ENCODE measurements at regions not wholly inside any gene's neighbourhood (a gene's known extent, or its start where the extent isn't known, plus 50 kb on each side); places are given as distances from the start of the nearest gene placed in this dataset.

- Mint-ChIP-seq H3K4me1 (no peaks in the 10 kb centered on the region), H3K36me3 (ENCODE audit: low read depth) (no peaks in the 10 kb centered on the region), H3K27ac (no peak overlapping the region), H3K4me3 (no peak overlapping the region), H3K9me3 (peaks cover 21% of the 10 kb centered on the region), H3K27me3 (ENCODE audit: low read depth) (peaks cover 3% of the 10 kb centered on the region)
- no peak for TF ChIP-seq CTCF (IDR thresholded peaks at IDR 0.05; ENCODE audit: unreplicated experiment in 3 of 3)
Measured at GRCh38 chr7:52980129-52980528, 55.3 kb upstream of the POM121L12 start.

GRCh38 chr7:52973126-52973525 lies 62.3 kb upstream of the POM121L12 start:
- Mint-ChIP-seq H3K9me3 (no peaks in the 10 kb centered on the region), H3K4me3 (no peak overlapping the region), H3K4me1 (no peaks in the 10 kb centered on the region)

GRCh38 chr7:52962402-52963076 lies 72.9 kb upstream of the POM121L12 start:
- TF ChIP-seq CTCF (IDR thresholded peaks at IDR 0.05; ENCODE audit: unreplicated experiment in 3 of 3) = no peak
- H3K27ac Mint-ChIP-seq = no peak overlapping the region
- no peaks in the 10 kb centered on the region for H3K9me3 Mint-ChIP-seq
- no peaks in the 10 kb centered on the region for H3K36me3 Mint-ChIP-seq (ENCODE audit: low read depth)
- no peak overlapping the region for H3K4me3 Mint-ChIP-seq
- H3K4me1 Mint-ChIP-seq = peaks cover 19% of the 10 kb centered on the region
- H3K27me3 Mint-ChIP-seq (ENCODE audit: low read depth) = no peaks in the 10 kb centered on the region

More at GRCh38 chr7:52973126-52973525, 62.3 kb upstream of the POM121L12 start:
- no peak overlapping the region for H3K27ac Mint-ChIP-seq
- TF ChIP-seq CTCF (IDR thresholded peaks at IDR 0.05; ENCODE audit: unreplicated experiment in 3 of 3) = no peak
- no peaks in the 10 kb centered on the region for H3K27me3 Mint-ChIP-seq (ENCODE audit: low read depth)
- H3K36me3 Mint-ChIP-seq (ENCODE audit: low read depth) = no peaks in the 10 kb centered on the region

- H3K36me3 Mint-ChIP-seq (ENCODE audit: low read depth) = no peaks in the 10 kb centered on the region
- TF ChIP-seq CTCF (IDR thresholded peaks at IDR 0.05; ENCODE audit: unreplicated experiment in 3 of 3) = no peak
- no peaks in the 10 kb centered on the region for H3K27me3 Mint-ChIP-seq (ENCODE audit: low read depth)
- peaks cover 29% of the 10 kb centered on the region for H3K4me1 Mint-ChIP-seq
- no peak overlapping the region for H3K27ac Mint-ChIP-seq
- no peaks in the 10 kb centered on the region for H3K9me3 Mint-ChIP-seq
- no peak overlapping the region for H3K4me3 Mint-ChIP-seq
Measured at GRCh38 chr7:52961084-52961483, 74.3 kb upstream of the POM121L12 start.

- no peaks in the 10 kb centered on the region for H3K36me3 Mint-ChIP-seq (ENCODE audit: low read depth)
Measured at GRCh38 chr7:52959878-52960660, 75.4 kb upstream of the POM121L12 start.

More at GRCh38 chr7:52959878-52960660, 75.4 kb upstream of the POM121L12 start:
- Mint-ChIP-seq H3K4me3 (no peak overlapping the region), H3K27ac (no peak overlapping the region), H3K27me3 (ENCODE audit: low read depth) (no peaks in the 10 kb centered on the region), H3K9me3 (no peaks in the 10 kb centered on the region), H3K4me1 (peaks cover 29% of the 10 kb centered on the region)
- no peak for TF ChIP-seq CTCF (IDR thresholded peaks at IDR 0.05; ENCODE audit: unreplicated experiment in 3 of 3)
